GM21515 (cell line): ENCODE measurements at regions not wholly inside any gene's neighbourhood (a gene's known extent, or its start where the extent isn't known, plus 50 kb on each side); places are given as distances from the start of the nearest gene placed in this dataset.
"Not testable (repeated sequence)": the region's sequence is repeated elsewhere in the genome, so short reads cannot be mapped to it uniquely, and the experiment has no call there.

Experiments
- ATAC-seq: cut with Tn5 transposase; IDR thresholded peaks from one replicate; pipeline ENCODE4 v1.9.1; 2021; ENCODE audit not compliant: unreplicated experiment

DNA sequence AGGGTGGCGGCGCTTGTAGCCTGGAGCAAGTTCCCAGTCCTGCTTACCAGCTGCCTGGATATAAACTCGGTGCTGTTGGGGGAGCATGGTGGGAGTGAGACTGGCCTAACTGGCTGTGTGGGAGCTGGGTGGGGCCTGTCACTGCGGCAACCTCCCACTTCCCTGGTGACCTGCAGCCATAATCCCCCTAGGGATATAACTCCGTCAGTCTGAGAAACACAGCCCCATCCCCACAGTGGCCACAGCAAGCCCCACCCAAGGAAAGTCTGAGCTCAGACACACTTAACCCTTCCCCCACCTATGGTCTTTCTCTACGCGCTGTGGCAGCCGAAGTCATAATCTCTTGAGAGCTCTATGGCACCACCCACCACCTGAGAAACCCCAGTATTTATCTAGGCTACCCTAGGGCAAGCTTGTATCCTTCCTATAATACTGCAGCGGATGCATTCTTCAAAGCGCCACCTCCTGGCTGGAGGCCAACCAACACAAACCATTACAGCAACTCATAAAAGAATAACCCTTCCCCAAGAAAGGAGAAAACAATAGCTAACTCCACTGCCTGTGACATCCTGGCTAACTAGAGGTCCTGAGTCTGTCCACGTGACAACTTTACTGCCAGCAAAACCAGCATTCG is 57.4 kb downstream of the ZNF648 start:
- ATAC-seq = no peak

- no peak for ATAC-seq
Observed at GRCh38 chr1:182003025-182003725, 58.3 kb downstream of the ZNF648 start.

- ATAC-seq = no peak
Observed at GRCh38 chr1:182002570-182002969, 58.9 kb downstream of the ZNF648 start.

DNA sequence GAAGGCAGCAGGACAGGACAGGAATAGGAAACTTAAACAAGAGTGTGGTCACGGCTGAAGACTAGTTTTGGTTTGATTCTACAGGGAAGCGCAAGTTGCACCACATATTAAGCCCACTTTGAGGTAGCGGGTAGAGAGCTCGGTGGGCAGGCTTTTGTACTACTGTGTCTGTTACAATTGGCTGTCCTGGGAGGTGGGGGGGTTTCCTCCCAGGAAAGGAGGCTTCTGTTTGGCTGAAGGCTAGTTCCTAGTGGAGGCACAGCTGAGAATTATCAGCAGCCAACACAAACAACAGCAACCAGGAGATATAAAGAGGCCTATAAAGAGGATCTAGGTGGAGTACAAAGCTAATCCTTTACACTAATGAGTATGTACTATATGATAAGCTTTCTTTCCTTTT is 62.7 kb downstream of the ZNF648 start:
- ATAC-seq = no peak

GRCh38 chr1:181992072-181992471 is 69.4 kb downstream of the ZNF648 start:
- no peak for ATAC-seq

- ATAC-seq = no peak
Observed at GRCh38 chr1:181990728-181991127, 70.8 kb downstream of the ZNF648 start.

DNA sequence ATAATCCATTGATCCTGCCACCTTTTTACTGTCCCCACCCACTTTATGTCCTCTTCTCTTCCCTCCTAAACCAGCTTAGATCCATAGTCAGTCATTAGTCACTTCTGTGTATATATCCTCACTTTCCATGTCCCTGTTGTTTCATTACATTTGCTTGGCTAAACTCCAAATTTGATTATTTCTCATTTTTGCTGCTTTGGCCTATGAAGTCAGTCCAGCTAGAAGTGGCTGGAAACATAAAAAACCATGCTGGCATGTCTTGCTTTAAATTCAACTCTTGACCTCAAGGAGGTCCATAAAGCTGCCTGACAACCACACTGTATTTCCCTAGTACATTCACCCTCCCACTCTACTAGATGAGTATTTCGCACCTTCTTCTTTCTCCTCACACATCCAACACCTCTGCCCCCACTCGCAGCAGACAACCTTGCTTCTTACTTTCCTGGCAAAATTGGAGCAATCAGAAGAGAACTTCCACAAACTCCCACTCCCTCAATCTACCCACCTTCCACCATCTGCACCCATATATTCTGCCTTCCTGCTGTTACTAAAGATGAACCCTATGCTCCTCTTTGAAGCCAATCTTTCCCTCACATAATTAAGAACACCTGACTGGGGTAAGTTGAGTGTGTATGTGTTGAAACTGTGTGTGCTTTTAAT is 72.1 kb downstream of the ZNF648 start:
- no peak for ATAC-seq

GRCh38 chr1:181987996-181988395 is 73.5 kb downstream of the ZNF648 start:
- no peak for ATAC-seq

GRCh38 chr1:181987334-181987895 is 74.1 kb downstream of the ZNF648 start:
- ATAC-seq = no peak

- ATAC-seq = no peak
Observed at GRCh38 chr1:181986907-181987305, 74.6 kb downstream of the ZNF648 start.

DNA sequence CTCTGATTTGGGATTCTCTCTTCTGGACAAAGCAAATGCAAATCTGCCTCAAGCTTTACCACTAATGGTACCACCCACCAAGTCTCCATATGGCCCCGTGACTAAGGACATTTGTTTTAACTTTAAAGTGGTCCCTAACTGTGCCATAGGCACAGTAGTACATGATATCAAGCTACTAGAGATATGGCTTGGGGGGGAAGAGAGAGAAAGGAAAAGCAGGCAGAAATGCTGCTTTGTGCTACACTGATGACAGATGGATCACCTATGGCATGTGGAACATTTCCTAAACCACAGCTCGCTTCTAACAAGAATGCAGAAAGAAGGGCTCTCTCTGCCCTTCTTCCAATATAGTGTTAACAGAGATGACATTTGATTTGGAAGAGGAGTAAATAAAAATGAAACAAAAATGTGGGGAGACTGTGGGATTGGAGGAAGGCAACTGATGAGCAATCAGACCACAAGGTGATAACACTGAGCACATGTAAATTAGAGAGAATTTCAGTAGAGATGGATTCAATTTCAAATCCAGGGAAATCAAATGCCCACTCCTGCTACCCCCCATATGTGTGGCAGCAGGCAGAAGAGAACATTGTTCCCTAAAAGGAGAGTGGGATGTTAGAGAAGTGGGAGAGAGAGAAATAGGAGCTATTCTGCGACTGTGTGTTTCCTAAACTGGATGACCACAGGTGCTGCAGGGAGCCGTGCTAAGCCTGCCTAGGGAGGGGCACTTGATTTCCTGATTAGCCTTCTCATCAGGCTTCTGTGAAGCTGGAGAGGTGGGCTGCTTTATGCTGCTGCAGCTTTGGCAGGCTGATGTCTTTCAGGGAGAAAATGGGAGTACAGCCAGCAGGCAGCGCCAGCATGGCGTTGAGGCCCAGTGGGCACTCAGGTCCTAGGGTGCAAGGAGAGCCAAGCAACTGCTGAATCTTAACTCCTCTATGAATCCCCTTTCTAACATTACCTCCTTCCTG is 75.3 kb downstream of the ZNF648 start:
- ATAC-seq = no peak

DNA sequence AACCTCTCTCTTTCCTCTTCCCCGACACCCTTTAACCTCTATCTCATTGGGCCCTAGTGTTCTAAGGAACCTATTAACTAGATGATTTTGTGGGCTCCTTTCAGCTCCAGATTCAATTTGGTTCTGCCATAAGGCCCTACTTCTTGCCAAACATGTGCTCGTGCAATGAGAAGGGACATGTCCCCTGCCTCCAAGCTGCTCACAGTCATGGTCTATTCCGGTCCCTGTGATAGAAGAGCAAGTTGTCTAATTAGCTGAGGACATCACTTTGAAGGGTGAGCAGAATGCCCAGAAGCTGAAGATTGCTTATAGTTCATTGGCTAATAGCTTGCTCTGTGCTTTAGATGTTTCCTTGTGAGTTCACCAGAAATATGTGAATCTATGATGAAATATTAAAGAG is 76.2 kb downstream of the ZNF648 start:
- ATAC-seq = no peak

- no peak for ATAC-seq
Observed at GRCh38 chr1:181984006-181984405, 77.5 kb downstream of the ZNF648 start.

GRCh38 chr1:181981821-181982220 is 79.7 kb downstream of the ZNF648 start:
- ATAC-seq = no peak

DNA sequence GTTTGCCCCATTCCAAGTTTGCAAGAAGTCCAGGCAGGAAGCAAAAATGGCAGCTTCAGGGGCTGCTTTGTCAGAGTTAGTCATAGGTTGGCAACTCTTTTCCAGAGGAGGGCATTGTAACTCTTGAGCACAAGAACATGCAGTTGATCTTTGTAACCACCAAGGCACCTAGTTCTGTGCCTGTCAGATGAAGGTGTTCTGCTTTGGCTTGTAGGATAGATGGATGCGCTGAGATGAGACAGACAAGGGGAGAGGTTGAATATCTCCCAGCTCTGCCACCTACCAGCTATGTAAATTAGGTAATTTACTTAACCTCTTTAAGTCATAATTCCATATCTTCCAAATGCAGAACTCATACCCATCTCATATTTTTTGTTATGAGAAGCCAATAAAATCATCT is 89.3 kb downstream of the ZNF648 start:
- ATAC-seq = no peak

DNA sequence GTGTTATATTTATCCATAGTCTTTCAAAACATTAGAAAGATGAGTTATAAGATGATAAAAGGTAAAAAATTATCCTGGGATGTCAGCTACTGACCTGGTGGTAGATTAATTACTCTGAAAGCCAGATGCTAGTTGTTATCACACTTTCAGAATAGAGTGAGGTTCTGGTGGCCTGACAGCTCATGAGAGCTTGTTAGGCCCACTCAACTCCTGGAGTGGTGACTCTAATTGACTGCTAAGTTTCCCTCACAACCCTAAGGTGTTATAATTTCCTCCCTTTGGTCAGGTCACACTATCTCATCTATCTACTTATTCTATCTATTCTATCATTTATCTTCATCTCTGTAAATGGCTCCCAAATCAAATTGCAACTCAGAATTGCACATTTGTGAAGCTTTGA is 90.1 kb downstream of the ZNF648 start:
- no peak for ATAC-seq

- ATAC-seq = no peak
Observed at GRCh38 chr1:181969902-181970301, 91.6 kb downstream of the ZNF648 start.

- not testable (repeated sequence) for ATAC-seq
Observed at GRCh38 chr1:181954696-181955095, 106.8 kb downstream of the ZNF648 start.

DNA sequence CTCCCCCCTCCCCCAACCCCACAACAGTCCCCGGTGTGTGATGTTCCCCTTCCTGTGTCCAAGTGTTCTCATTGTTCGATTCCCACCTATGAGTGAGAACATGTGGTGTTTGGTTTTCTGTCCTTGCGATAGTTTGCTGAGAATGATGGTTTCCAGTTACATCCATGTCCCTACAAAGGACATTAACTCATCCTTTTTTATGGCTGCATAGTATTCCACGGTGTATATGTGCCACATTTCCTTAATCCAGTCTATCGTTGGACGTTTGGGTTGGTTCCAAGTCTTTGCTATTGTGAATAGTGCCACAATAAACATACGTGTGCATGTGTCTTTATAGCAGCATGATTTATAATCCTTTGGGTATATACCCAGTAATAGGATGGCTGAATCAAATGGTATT is 107.3 kb downstream of the ZNF648 start:
- ATAC-seq = not testable (repeated sequence)

DNA sequence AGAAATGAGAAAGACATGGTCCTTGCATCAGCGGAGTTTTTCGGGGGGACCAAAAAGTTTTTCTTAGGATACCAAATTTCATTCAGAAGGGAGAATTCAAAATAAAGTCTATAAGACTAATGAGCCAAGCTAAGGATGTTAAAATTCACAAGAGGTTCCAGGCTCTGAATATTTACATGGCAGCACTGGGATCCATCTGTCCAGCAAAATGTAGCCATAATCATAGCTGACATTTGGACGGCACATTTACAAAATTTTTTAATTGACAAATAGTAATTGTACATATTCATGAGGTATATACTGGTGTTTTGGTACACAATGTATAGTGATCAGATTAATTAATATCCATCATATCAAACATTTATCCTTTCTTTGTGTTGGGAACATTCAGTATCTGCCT is 107.9 kb downstream of the ZNF648 start:
- ATAC-seq = no peak

DNA sequence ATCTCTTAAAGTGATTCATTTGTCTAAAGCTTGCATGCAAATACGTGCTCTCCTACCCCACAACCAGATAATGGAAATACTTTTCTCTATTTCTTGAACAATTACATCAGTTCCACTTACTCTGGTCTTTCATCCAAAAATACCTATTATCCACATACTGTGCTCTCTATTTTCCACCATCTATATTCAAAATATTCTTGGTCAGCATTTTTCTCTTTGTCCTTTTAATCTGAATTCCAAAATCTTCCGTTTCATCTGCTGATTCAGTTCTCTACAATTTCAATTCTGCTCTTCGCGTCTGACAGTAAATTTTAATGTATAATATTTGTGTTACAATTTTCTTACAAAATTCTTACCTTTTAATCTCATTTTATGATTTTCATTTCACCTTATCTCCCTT is 110.3 kb downstream of the ZNF648 start:
- no peak for ATAC-seq
